Stimulated activated CD4-positive, alpha-beta T cell treated with anti-CD3 and anti-CD28 coated beads, TNF-alpha, amount 100 ng/mL, for 48 hours (primary cell): ENCODE measurements at regions not wholly inside any gene's neighbourhood (a gene's known extent, or its start where the extent isn't known, plus 50 kb on each side); places are given as distances from the start of the nearest gene placed in this dataset.
"Not testable (repeated sequence)": the region's sequence is repeated elsewhere in the genome, so short reads cannot be mapped to it uniquely, and the experiment has no call there.

Source experiments
- DNase-seq, 3 donors: peaks; one replicate each; pipeline ENCODE4 v3.0.0-alpha.2; 2020; ENCODE audit warnings: low read depth in 3 of 3

- DNase-seq = no peak
These were observed 326.7 kb upstream of the NOX3 start for GRCh38 chr6:155782320-155782731.

GRCh38 chr6:155779456-155779855 lies 323.8 kb upstream of the NOX3 start:
- DNase-seq = no peak

DNA sequence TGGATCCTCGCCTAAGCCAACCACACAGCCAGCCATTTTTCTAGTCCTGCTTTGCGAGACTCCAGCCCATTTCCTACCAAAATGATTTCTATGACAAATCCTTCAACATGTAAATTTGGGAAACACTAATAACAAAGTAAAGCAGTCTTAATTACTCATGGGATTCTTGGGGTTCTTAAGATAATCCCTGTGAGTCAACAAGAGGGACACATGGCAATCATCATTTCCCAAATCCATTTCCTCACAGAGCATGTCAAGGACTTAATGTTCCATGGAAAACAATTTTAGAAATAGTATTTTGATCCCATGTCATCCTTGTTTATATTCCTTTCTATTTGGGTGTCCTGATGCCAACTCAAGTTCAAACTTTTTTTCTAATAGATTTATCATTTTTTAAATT lies 322.7 kb upstream of the NOX3 start:
- DNase-seq = no peak

DNA sequence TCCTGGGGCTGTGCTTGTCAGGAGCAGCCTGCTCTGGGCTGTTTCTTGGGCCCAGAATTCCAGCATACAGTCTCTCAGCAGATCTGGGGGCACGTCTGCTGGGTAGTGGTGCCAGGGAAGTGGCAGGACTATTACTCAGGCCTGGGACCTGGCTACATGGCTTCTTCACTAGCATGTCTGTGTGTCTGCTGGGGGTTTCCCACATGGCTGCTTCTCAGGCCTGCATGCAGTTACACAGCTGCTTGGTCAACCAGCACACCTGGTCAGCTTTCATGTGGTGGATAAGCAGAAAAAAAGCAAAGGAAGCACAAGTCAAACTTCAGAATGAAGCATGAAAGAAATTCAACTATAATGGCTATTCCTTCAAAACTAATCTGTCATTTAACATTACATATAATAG lies 316.2 kb upstream of the NOX3 start:
- no peak for DNase-seq

DNA sequence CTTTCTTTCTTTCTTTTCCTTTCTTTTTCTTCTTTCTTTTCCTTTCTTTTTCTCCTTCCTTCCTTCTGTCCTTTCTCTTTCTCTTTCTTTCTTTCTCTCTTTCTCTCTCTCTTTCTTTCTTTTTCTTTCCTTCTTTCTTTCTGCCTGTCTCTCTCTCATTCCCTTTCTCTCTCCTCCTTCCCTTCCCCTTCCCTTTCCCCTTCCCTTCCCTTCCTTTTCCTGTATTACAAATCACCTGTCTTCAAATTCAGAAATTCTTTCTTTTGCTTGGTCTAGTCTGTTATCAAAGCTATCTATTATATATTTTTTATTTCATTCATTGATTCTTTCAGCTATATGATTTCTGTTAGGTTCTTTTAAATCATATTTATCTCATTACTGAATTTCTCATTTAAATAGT lies 315.2 kb upstream of the NOX3 start:
- DNase-seq = no peak

- DNase-seq = no peak
These were observed 314.7 kb upstream of the NOX3 start for GRCh38 chr6:155770313-155770712.

DNA sequence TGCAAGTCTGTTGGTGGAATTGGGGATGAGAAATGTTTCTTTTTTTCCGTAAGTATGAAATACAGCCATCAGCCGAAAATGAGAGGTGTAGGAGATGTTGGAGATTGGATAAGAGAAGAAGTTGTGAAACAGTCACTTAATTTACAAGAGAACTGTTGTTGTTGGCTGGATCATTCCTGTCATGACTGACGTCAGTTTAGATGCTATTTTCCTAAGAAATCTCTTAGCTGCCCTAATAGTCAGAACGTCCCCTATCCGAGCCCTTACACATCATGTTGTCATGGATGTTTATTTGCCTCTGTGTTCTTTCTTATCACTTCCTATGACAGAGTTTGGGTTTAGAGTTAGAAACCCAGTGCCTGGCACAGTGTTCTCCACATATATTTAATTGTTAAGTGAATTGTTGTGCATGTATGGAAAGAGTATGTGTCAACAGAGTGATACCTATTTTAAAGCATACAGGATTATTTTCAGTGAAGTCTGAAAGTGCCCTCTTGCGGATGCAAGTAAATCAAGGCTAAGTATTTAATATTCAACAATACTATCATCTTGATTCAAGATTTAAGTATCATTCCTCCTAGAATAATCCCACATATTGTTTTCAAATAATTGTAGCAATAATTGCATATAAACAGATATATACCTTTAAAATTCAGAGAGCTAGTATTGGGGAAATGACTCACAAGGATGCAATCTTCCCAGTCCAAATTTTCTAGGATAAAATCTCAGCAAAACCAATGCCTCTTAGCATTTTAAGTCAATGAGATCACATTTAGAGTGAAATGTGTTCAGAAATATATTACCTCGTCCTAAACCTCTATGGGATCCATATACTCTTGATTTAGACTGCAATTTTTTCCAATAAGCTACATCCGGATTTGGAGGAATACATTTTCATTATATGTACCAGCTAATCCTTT lies 309.9 kb upstream of the NOX3 start:
- no peak for DNase-seq

GRCh38 chr6:155762649-155763048 lies 307.0 kb upstream of the NOX3 start:
- DNase-seq = no peak

GRCh38 chr6:155755452-155755851 lies 299.8 kb upstream of the NOX3 start:
- DNase-seq = no peak

DNA sequence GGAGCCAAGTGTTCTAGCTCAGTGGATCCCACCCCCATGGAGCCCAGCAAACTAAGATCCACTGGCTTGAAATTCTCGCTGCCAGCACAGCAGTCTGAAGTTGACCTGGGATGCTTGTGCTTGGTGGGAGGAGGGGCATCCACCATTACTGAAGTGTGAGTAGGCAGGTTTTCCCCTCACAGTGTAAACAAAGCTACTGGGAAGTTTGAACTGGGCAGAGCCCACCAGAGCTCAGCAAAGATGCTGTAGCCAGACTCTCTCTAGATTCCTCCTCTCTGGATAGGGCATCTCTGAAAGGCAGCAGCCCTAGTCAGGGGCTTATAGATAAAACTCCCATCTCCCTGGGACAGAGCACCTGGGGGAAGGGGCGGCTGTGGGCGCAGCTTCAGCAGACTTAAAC lies 293.1 kb upstream of the NOX3 start:
- DNase-seq = not testable (repeated sequence)

- DNase-seq = no peak
These were observed 291.9 kb upstream of the NOX3 start for GRCh38 chr6:155747491-155747890.

- DNase-seq = no peak
These were observed 285.3 kb upstream of the NOX3 start for GRCh38 chr6:155740781-155741399.

GRCh38 chr6:155738602-155739105 lies 283.0 kb upstream of the NOX3 start:
- DNase-seq = no peak

GRCh38 chr6:155717374-155717773 lies 261.7 kb upstream of the NOX3 start:
- DNase-seq = no peak

DNA sequence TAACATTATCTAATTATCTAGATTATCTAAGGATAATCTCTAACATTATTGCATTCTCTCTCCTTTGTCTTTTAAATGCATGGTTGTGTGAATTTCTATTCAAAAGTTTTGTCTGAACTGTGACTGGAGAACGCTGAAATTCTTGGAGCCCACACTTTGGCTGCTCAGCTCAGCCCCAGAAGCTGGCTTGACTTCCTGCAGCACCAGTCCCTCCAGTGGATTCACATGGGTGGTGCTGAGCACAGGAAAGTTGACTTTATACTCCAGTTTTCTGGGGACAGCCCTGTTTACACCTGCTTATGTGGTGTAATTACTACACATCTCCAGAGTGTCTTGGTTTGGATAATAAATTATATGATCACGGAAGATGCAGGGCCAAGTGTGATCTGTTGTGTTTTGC lies 255.1 kb upstream of the NOX3 start:
- no peak for DNase-seq

DNA sequence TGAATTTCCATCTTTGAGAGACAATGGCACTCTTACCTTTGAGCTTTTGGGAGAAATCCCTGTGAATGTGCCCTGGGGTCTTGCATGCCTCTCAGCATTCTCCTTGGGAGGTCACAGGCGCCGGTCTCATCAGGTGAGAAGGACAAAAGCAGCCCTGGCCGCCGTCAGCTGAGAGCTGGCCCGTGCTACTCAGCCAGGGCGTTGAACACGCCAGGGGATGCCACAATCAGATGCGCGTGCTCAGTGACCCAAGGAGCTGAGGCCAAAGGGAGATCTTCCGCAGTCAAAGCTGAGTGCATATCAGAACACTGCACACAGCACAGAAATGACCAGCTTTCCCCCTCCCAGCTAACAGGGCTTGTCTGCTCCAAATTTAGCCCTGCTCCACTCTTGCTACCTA lies 253.6 kb upstream of the NOX3 start:
- DNase-seq = no peak

GRCh38 chr6:155708100-155708499 lies 252.5 kb upstream of the NOX3 start:
- no peak for DNase-seq

GRCh38 chr6:155706806-155707205 lies 251.2 kb upstream of the NOX3 start:
- DNase-seq = no peak

- DNase-seq = no peak
These were observed 250.7 kb upstream of the NOX3 start for GRCh38 chr6:155706341-155706740.

DNA sequence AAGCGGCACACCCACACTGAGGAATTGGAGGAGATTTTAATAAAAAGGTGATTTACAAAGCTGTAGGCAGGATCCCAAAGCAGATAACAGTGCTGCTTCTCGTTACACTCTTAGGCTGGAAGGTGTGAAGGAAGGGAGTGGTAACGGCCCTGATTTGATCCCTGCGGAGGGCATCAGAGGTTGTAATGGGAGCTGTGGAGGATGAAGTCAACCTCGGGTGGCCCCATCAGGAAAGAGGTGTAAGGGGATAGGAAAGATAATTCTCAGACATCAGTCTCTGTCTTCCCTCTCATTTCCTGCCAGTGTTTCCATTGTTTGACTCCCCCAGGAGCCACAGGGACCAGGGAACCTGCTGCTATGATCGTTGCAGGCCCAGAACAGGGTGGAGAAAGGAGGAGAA lies 245.7 kb upstream of the NOX3 start:
- DNase-seq = no peak

GRCh38 chr6:155695495-155695894 lies 239.9 kb upstream of the NOX3 start:
- no peak for DNase-seq

DNA sequence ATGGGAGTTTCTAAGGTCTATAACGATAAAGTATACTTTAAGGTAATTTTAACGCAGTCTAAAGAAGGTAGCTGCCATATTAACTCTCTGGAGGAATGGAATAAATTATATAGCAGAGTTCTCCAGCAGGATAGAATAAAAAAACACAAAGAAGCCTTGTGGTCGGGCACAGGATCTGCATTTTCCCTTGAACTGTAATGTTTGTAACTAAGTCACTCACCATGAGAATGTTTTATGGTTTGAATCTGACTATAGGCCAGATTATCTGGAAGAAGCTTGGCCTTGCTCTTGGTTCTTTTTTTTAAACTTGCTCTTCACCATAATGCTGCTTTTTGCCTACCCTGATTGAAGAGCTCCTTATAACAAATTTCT lies 238.8 kb upstream of the NOX3 start:
- no peak for DNase-seq
